Lower leg skin (tissue), 4 donors: ENCODE measurements at regions not wholly inside any gene's neighbourhood (a gene's known extent, or its start where the extent isn't known, plus 50 kb on each side); places are given as distances from the start of the nearest gene placed in this dataset.
"Not testable (repeated sequence)": the region's sequence is repeated elsewhere in the genome, so short reads cannot be mapped to it uniquely, and the experiment has no call there.

Experiments
- DNase-seq, 2 donors: peaks; one replicate each; pipeline ENCODE4 v3.0.0-alpha.2; 2019; ENCODE audit warnings: low spot score in 2 of 2
- H3K4me3 ChIP-seq: fragments of 200-600 bp; sonication (generic); 2 replicates; pipeline ENCODE4 v1.5.1; 2017; ENCODE audit warnings: mild to moderate bottlenecking, low read depth; ENCODE audit not compliant: poor library complexity, severe bottlenecking
- POLR2A ChIP-seq, 2 donors: fragments of 450-650 bp; IDR thresholded peaks; one replicate each; pipeline ENCODE4 v1.6.1; 2016 to 2017; ENCODE audit warnings: antibody characterized with exemption in 2 of 2, mild to moderate bottlenecking in 1 of 2, moderate library complexity in 1 of 2
- WGBS, 2 donors: methylation state at CpG; one replicate each; pipeline ENCODE4 v1.1.5; 2018; 5-methylcytosine and 5-hydroxymethylcytosine counted together
- intact Hi-C: fragments of 100-400 bp; cut with DNase I; formaldehyde crosslinking; loops from one replicate; pipeline ENCODE4 v1.15.0; 2023; ENCODE audit warnings: low total_unique reads
- TF ChIP-seq, protein P1 (sequence below), 3 donors: fragments of 450-650 bp; IDR thresholded peaks; one replicate each; pipeline ENCODE4 v1.5.1; 2016; ENCODE audit warnings: antibody characterized with exemption in 3 of 3, mild to moderate bottlenecking in 3 of 3, moderate library complexity in 2 of 3

DNA sequence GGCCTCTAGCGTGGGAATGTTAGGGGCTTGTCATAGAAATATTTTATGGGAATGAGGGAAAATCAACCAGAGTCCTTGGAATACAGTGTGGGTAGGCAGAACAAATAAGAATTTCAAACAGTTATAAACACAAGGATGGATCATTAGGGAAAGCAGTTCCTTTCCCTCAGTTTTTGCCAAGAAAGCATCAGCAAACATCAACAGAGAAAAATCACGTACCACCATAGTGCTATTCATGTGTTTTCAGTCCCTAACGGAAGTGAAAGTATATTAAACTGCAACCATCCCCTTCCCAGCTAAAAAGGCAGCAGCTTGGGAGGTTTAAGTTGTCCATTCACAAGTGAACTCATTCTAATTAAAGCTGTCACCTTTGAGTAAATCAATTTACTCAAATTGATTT lies 334.4 kb upstream of the PCDH18 start:
- intact Hi-C loops = no loop called here
- TF ChIP-seq, protein P1, sequence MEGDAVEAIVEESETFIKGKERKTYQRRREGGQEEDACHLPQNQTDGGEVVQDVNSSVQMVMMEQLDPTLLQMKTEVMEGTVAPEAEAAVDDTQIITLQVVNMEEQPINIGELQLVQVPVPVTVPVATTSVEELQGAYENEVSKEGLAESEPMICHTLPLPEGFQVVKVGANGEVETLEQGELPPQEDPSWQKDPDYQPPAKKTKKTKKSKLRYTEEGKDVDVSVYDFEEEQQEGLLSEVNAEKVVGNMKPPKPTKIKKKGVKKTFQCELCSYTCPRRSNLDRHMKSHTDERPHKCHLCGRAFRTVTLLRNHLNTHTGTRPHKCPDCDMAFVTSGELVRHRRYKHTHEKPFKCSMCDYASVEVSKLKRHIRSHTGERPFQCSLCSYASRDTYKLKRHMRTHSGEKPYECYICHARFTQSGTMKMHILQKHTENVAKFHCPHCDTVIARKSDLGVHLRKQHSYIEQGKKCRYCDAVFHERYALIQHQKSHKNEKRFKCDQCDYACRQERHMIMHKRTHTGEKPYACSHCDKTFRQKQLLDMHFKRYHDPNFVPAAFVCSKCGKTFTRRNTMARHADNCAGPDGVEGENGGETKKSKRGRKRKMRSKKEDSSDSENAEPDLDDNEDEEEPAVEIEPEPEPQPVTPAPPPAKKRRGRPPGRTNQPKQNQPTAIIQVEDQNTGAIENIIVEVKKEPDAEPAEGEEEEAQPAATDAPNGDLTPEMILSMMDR (IDR thresholded peaks at IDR 0.05) = no peak
- no peak for TF ChIP-seq POLR2A (IDR thresholded peaks at IDR 0.05)
- H3K4me3 ChIP-seq = no peak overlapping the region
- WGBS, 2 donors = 85 to 86% methylated on average over 3 of the region's 3 CpGs
- DNase-seq = no peak

DNA sequence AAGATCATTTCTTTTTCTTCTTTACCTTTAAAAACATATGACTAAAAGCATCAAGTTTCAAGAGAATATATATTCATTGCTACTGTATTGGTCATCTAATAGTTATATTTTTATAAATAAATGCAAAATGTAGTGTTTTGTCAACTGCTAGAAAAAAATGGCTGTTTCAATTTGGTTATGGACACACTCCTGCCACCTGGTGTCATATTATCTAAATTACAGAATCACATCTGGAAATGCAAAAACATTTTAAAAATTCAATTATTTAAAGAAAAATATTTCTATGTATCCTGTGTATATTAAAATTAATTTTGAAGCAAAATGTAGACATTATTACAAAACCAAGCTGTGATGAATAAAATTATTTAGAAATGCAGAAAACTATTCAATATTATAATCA lies 329.4 kb upstream of the PCDH18 start:
- TF ChIP-seq, protein P1 (IDR thresholded peaks at IDR 0.05) = no peak
- TF ChIP-seq POLR2A (IDR thresholded peaks at IDR 0.05) = no peak
- intact Hi-C loops = no loop called here
- no peak for DNase-seq
- no peak overlapping the region for H3K4me3 ChIP-seq

DNA sequence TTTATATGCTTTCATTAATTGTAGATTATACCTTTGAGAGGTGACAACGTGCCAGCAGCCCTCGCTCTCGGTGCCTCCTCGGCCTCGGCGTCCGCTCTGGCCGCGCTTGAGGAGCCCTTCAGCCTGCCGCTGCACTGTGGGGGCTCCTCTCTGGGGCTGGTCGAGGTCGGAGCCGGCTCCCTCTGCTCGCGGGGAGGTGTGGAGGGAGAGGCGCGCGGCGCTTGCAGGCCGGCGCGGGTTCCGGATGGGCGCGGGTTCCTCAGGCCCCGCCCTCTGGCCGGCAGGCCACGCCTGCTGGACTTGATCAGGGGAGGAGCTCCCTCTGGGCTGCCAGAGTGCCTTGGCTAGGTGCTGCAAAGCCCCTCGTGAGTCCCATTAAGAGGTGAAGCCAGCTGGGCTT lies 321.1 kb upstream of the PCDH18 start:
- 94 to 96% methylated on average over 27 to 28 of the region's 29 CpGs for WGBS, 2 donors
- no peak for DNase-seq
- intact Hi-C loops = no loop called here
- TF ChIP-seq, protein P1 (IDR thresholded peaks at IDR 0.05) = no peak
- TF ChIP-seq POLR2A (IDR thresholded peaks at IDR 0.05) = no peak
- no peak overlapping the region for H3K4me3 ChIP-seq

DNA sequence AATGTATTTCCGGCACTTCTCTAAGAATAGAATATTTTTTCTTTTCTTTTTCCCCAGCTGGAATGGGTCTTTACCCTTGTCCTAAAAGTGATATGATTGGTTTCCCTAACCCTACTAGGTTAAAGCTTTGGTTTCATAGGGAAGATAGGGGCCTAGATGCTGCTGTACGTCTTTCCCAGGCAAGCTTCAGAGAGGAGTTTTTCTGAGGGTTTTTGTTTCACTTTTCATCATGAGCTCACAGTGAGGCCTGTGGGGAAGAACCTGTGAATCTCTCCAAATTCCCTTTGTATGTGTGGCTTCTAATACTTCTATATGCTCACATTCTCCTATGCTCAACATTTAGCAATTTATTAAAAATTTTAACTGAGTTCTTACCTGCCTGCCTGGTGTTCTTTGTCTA lies 320.0 kb upstream of the PCDH18 start:
- TF ChIP-seq POLR2A (IDR thresholded peaks at IDR 0.05) = no peak
- TF ChIP-seq, protein P1 (IDR thresholded peaks at IDR 0.05) = no peak
- intact Hi-C loops = no loop called here
- no peak for DNase-seq
- WGBS, 2 donors = 85 to 96% methylated on average over 2 of the region's 2 CpGs
- no peak overlapping the region for H3K4me3 ChIP-seq

DNA sequence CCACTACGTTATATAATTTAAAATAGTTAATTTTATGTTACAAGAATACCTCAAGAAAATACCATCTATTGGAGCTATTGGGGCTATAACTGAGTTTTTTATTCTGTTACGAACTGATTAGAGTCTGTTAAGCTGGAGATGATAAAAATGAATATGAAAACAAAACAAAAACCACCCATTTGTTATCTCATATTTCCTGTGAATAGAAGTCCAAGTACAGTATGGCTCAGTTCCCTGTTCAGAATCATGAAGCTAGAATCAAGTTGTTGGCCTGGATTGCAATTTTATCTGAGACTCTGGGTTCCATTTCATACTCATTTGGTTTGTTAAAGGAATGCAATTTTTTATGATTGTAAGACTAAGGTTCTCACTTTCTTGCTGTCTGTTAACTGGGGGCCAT lies 319.1 kb upstream of the PCDH18 start:
- WGBS, 2 donors = 72 to 85% methylated on average over 2 of the region's 2 CpGs
- H3K4me3 ChIP-seq = no peak overlapping the region
- TF ChIP-seq, protein P1 (IDR thresholded peaks at IDR 0.05) = no peak
- no peak for TF ChIP-seq POLR2A (IDR thresholded peaks at IDR 0.05)
- intact Hi-C loops = no loop called here
- DNase-seq = no peak

DNA sequence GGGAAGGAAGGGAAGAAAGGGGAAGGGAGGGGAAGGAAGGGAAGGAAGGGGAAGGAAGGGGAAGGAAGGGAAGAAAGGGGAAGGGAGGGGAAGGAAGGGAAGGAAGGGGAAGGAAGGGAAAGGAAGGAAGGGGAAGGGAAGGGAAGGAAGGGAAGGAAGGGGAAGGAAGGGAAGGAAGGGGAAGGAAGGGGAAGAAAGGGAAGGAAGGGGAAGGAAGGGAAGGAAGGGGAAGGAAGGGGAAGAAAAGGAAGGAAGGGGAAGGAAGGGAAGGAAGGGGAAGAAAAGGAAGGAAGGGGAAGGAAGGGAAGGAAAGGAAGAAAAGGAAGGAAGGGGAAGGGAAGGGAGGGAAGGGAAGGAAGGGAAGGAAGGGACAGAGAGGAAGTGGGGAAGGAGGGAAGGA lies 295.7 kb upstream of the PCDH18 start:
- intact Hi-C loops, H3K4me3 ChIP-seq, DNase-seq: not testable (repeated sequence)
